ENCODE measurements at regions not wholly inside any gene's neighbourhood (a gene's known extent, or its start where the extent isn't known, plus 50 kb on each side); places are given as distances from the start of the nearest gene placed in this dataset.

DNA sequence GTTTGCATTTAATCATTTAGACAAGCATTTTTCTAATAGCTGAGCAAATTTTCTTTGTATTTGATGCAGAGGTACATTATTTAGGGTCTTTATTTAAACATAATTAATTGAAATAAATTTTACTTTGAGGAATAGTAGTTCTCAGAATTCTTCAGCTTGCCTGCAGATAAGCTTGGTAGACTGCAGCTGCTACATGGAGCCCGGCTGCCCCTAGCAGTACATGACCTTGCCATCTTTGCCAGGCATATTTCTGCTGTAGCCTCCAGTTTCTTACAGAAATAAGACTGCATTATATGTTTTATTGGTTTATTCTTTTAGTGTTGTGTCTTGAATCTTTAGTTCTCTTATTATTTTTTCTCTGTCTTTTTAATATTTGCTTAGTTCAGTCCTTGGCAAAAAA, 396.8 kb downstream of the QKI start:
- H3K4me3 ChIP-seq (ENCODE audit: low read length), result no peak overlapping the region
- TF ChIP-seq ZNF274 (IDR thresholded peaks at IDR 0.05; ENCODE audit: low read depth, low read length), result no peak

DNA sequence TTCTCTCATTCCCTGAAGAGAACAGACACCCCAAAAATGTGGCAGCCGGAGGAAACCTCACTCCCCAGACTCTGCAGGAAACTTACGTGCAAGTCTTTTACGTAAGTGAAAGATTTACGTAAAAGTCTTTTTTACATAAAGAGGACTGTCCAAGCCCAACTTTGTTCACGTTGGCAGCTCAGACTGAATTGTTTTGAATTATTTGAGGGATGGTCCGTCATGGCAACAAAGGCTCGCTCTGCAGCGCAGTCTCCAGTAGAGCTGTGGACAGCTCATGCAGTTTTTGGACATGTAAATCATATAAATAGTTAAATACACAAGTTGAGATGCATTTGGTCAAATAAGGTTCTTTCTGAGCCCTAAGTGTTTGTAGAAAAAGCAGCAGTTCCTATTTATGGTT, 394.8 kb downstream of the QKI start:
- no peak for TF ChIP-seq ZNF274 (IDR thresholded peaks at IDR 0.05; ENCODE audit: low read depth, low read length)
- no peak overlapping the region for H3K4me3 ChIP-seq (ENCODE audit: low read length)

DNA sequence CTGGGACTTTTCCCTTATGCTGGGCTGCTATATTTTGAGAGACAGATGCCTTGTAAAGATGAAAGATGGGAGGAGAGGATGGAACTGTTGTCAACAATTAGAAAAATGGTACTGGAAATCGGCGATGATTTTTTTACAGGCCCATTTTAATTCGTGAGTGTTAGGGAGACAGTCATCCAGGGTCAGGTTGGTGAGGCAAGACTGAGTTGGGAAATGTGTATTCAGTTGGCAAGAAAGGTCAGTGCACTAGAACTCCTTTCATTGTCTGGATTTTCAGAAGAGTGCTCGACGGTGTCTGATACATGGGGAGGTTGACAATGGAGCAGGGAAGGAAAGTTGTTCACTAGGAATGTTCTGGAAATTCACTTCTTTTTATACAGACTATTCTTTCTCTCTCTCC, 394.4 kb downstream of the QKI start:
- no peak for TF ChIP-seq ZNF274 (IDR thresholded peaks at IDR 0.05; ENCODE audit: low read depth, low read length)
- H3K4me3 ChIP-seq (ENCODE audit: low read length), result no peak overlapping the region

DNA sequence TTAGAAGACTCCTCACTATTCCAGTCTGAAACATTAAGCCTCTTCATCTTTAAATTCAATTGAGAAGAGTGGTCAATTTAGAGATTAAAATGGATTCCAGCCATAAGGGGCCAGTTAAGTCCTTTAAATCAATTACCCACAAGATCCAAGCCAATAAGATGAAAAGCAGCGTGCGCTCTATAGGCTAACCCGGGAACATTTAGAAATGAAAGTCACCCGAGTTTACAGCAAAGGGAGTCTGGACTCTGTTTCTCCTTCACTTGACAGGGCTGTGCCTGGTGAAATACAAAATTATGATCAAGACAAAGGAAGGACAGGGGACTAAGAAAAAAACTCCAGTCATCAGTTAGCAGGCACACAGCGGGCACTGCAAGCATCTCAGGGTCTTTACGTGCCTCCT, 393.7 kb downstream of the QKI start:
- no peak for TF ChIP-seq ZNF274 (IDR thresholded peaks at IDR 0.05; ENCODE audit: low read depth, low read length)
- H3K4me3 ChIP-seq (ENCODE audit: low read length), result no peak overlapping the region

DNA sequence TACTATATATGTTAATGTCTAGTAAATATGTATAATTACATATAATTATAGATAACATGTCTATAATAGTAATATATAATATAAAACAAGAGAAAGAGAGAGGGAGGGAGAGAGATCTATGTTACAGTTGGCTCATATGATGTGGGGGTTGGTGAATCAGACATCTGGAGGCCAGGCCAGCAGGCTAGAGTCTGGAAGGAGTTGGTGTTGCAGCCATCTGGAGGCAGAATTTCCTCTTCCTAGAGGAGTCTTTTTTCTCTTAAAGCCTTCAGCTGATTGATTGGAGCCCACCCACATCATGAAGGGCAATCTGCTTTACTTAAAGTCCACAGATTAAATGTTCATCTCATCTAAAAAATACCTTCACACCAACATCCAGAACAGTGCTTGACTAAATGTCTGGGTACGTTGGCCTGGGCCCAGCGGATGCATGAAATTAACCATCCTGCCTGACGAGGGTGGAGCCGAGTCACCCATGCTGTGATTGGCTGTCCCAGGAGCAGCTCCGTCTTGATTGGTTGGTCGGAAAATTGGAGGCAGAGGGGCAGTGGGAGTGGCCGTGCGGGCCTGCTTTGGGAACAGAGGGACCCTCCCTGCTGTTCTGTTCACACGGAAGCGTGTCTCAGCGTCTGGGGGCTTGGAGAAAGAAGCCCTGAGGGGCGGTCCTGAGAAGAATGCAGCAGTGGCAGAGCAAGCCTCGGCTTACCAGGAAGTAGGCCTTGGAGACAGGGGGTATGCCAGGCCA, 392.4 kb downstream of the QKI start:
- TF ChIP-seq ZNF274 (IDR thresholded peaks at IDR 0.05; ENCODE audit: low read depth, low read length), result no peak
- no peak overlapping the region for H3K4me3 ChIP-seq (ENCODE audit: low read length)

DNA sequence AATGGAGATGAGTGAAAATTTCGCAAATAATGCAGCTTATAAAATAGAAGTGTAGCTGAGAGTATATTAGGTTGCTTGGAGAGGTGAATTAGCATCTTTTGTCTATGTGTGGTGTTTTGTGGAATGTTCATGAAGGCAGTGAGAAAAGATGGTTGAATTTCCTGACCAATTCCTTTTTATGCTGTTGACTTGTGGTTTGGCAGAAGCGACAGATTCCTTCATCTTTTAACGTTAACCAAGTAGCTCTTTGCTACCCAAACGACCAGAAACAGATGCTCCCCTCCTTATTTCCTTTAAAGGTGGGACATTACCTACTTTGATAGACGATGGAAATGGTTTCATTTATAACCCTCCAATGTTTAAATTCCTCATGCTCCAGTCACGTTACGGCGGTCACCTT, 390.5 kb downstream of the QKI start:
- no peak overlapping the region for H3K4me3 ChIP-seq (ENCODE audit: low read length)

DNA sequence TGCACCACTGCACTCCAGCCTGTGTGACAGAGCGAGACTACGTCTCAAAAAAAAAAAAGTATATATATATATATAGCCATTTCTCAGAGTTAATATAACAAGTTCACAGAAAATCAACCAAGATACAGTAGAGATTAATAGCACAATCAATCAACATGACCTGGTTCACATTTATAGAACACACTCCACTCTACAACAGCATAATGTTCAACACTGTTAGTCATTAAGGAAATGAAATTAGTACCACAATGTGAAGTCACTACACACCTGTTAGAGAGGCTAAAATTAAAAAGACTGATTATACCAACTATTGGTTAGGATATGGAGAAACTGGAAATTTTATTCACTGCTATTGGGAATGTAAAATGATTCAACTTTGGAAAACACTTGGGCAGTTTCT, 387.7 kb downstream of the QKI start:
- no peak overlapping the region for H3K4me3 ChIP-seq (ENCODE audit: low read length)
- no peak for TF ChIP-seq ZNF274 (IDR thresholded peaks at IDR 0.05; ENCODE audit: low read depth, low read length)

More for the DNA sequence above, 390.5 kb downstream of the QKI start:
- no peak for TF ChIP-seq ZNF274 (IDR thresholded peaks at IDR 0.05; ENCODE audit: low read depth, low read length)

DNA sequence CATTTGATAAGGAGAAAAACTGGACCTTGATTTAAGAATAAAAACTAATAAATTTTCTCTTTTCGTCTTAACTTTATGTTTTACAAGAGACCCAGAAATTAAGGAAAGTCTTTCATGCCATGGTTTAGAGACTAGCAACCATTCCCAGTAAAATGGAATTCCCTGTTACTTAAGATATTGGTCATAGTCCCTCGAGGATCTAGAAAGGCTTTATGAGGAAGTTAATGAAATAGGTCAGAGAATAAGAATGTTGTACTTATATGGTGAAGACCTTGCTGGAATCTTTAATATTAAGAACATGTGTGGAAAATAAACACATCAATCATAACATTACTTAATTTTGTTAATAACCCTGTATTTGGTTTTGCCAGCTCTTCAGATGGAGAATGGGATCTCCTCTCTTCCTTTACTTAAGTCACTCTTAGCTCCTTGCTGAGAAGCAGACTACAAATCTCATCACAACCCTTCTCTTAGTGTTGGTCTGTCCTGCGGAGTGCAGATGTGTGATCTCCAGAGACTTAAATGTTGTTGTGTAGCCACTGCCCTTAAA, 382.9 kb downstream of the QKI start:
- H3K4me3 ChIP-seq (ENCODE audit: low read length), result no peak overlapping the region
- TF ChIP-seq ZNF274 (IDR thresholded peaks at IDR 0.05; ENCODE audit: low read depth, low read length), result no peak

DNA sequence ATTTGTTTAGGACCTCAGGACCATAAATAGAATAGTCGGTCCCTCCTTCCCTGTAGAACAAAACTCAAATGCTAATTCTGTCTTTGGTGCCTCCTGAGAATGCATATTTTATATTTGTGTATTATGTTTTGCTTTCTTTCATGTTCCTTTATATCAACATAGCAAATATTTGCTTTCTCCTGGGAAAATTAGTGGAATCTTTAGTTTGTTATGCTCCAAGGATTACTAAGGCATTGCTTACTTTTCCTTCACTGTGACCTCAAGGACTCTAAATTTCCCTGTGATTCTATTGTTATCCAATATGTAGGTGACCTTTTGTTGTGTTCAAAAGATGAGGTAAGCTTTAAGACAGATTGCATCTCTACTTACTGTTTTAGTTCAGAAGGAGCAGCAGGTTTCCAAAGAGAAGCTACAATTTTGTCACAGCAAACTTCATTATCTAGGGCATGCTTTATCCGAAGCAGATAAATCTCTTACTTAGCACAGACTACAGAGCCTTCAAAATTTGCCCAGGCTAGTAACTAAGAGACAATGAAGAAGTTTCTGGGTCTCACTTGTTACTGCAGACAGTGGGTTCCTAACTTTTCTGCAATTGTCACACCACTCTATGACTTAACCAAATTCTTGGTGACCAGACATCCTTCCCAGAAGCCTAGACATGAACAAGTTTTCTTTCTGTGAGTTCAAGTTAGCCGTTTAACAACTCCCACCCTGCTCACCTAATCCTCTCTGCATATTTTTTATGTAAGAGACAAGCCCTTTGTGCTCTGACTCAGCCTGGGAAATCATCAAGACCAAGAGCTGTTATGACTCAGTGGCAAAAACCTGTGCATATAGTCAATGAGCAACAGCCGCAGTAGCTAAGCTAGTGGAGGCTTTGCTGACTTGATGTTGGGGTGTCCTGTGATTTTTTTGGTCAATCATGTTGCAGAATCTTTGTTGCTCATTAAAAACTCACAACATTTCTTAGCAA, 378.8 kb downstream of the QKI start:
- no peak for TF ChIP-seq ZNF274 (IDR thresholded peaks at IDR 0.05; ENCODE audit: low read depth, low read length)

DNA sequence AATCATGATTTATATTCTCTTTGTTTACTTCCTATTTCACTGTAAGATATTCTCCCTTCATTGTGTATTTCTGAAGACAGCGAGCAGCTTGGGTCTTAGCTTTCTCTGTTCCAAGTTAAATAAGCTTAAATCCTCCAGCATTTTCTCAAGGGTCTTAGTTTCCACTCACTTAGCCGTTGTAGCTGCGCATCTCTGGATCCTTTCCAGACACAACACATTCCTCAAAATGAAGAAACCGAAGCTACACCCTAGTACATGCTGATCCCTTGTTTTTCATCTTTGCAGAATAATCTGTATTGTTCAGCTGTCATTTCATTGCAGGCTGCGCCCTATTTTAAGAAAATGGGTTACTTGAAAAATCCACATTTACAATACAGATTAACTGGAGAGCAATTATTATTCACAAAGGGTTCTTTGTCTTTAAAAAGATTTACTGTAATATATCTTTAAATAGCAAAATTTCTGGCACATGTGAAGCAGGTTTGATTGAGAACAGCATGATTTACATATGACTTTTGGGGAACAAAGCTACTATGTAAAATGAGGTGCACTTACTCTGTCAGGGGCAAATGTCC, 375.8 kb downstream of the QKI start:
- H3K4me3 ChIP-seq (ENCODE audit: low read length), result no peak overlapping the region
- no peak for TF ChIP-seq ZNF274 (IDR thresholded peaks at IDR 0.05; ENCODE audit: low read depth, low read length)

More for the DNA sequence above, 378.8 kb downstream of the QKI start:
- no peak overlapping the region for H3K4me3 ChIP-seq (ENCODE audit: low read length)

DNA sequence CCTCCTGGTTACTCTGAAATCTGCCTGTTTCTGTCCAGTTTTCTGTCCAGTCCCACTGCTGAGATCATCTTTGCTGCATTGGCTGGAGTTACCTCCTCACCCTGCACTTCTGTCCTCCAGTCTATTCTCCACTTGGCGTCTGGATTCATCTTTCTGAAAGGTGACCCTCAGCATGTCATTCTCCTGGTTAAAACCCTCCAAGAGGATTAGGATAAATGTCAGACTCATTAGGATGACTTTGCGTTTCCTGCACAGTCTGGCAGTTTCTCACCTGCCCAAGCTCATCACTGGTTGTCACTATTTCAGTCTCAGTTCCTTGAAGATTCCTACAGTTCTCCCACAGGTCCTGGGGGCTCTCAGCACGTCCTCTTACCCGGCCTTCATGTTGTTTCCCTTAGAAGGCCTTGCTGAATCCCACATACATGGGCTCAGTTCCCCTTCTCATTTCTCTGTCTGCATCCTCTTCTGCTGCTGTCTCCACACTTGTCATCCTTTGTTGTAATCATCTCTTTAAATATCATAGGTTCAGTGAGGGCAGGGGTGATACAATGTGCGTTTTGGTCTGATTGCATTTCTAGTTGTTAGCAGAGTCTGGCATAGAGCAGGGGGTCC, 374.8 kb downstream of the QKI start:
- no peak overlapping the region for H3K4me3 ChIP-seq (ENCODE audit: low read length)
- no peak for TF ChIP-seq ZNF274 (IDR thresholded peaks at IDR 0.05; ENCODE audit: low read depth, low read length)

DNA sequence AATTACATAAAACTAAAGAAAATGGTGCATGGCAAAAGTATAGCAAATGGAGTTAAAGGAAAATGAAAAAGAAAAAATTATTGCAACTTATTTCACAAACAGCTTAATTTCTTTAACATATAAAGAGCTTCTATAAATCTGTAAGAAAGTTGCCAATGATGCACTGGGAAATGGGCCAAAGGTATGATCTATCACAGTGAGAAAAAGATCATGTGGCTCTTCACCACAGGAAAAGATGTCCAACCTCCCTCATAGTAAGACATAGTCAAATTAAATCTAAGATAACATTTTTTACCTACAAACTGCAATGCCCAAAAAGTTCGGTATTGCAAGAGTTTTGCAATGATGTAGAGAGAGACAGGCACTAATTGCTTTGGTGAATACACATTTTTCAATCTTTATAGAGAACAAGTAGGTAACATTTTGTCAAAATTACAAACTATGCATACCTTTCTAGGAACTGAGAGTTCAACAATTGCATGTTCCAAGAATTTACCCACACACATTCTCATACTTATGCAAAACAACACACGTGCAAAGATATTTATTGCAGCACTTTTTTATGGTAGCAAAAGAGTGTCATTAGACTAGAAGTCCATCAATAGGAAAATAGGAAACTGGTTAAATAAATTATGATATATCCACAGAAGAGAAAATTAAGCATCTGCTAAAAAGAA, 372.6 kb downstream of the QKI start:
- TF ChIP-seq ZNF274 (IDR thresholded peaks at IDR 0.05; ENCODE audit: low read depth, low read length), result no peak
- no peak overlapping the region for H3K4me3 ChIP-seq (ENCODE audit: low read length)

DNA sequence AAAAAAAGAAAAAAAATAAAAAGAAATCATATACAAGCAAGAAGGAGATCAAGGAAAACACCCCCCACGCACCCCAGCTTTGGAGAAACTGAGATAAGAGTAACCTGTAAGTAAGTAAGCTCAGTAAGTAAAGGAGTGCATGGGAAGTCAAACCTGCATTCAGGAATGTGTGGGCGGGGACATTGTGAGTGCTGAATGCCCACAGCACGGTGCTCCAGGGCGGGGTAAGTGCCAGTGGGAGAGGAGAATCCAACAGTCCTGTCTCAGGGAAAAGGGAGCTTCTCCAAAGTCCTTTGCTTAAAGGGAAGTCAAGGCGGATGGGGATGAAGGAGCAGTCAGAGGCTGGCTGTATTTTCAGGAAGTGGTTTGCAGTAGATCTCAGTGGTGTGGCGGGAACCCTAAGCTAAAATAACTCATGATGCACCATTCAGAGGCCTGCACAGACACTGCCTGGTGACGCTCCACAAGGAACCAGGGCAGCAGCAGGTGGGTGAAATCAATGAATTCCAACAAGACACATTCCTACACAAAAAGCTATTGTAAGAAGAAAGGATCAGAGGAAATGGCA, 368.0 kb downstream of the QKI start:
- TF ChIP-seq ZNF274 (IDR thresholded peaks at IDR 0.05; ENCODE audit: low read depth, low read length), result no peak
- no peak overlapping the region for H3K4me3 ChIP-seq (ENCODE audit: low read length)
